GM12891 (cell line): ENCODE measurements at regions not wholly inside any gene's neighbourhood (a gene's known extent, or its start where the extent isn't known, plus 50 kb on each side); places are given as distances from the start of the nearest gene placed in this dataset.

Source experiments
- PAX5 ChIP-seq: IDR thresholded peaks from 2 replicates; pipeline ENCODE4 v1.6.1; 2011; ENCODE audit warnings: low read length, moderate library complexity, mild to moderate bottlenecking; ENCODE audit not compliant: insufficient read depth, severe bottlenecking
- TAF1 ChIP-seq: IDR thresholded peaks from 2 replicates; pipeline ENCODE4 v1.6.1; 2011; ENCODE audit warnings: low read depth, low read length, control low read depth

DNA sequence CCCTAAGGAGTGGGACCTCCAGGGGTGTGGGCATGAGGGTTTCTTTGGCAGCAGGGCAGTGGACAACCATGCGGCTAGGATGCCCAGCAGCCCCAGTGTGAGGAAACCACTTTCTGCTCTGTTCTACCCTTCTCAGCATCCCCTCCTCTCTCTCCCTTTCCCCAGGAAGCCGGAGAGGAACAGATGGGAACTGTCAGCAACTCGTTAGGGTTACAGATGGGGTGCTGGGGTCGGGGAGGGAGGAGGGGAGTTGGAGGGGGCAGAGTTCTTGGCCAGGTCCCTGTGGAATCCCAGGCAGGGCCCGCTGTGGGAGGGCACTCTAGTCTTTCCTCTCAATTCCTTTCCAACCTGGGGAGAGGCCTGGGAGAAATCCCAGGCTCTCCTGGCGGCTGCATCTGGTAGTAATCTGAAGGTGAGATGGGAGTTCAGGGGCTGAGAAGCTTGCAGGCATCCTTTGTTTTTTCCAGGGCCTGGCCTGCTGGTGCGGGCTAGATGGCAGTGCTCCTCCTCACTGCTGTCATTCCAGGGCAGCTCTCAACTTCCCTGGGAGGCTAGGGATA is 93.9 kb upstream of the CSF3R start:
- no peak for TF ChIP-seq TAF1
- TF ChIP-seq PAX5, result no peak
